DMS53 treated with DMSO at 0.1 percent for 48 hours (cell line): ENCODE measurements at regions not wholly inside any gene's neighbourhood (a gene's known extent, or its start where the extent isn't known, plus 50 kb on each side); places are given as distances from the start of the nearest gene placed in this dataset.

ENCODE experiments used
- DNase-seq: peaks from one replicate; lab custom pipeline; 2025; ENCODE audit not compliant: unreplicated experiment; lab: John Stamatoyannopoulos, UW

GRCh38 chr18:28712172-28712571, 535.2 kb upstream of the CDH2 start:
- DNase-seq = no peak

- no peak for DNase-seq
These were observed 534.2 kb upstream of the CDH2 start for GRCh38 chr18:28711096-28711495.

- DNase-seq = no peak
These were observed 530.1 kb upstream of the CDH2 start for GRCh38 chr18:28707006-28707405.

GRCh38 chr18:28706397-28706796, 529.5 kb upstream of the CDH2 start:
- no peak for DNase-seq

GRCh38 chr18:28705482-28705881, 528.6 kb upstream of the CDH2 start:
- DNase-seq = no peak

- DNase-seq = no peak
These were observed 515.4 kb upstream of the CDH2 start for GRCh38 chr18:28692337-28692736.

- DNase-seq = no peak
These were observed 514.5 kb upstream of the CDH2 start for GRCh38 chr18:28691496-28691840.

- DNase-seq = no peak
These were observed 514.0 kb upstream of the CDH2 start for GRCh38 chr18:28690836-28691495.

- no peak for DNase-seq
These were observed 513.2 kb upstream of the CDH2 start for GRCh38 chr18:28690100-28690499.

- DNase-seq = no peak
These were observed 512.7 kb upstream of the CDH2 start for GRCh38 chr18:28689588-28689987.

- DNase-seq = no peak
These were observed 507.9 kb upstream of the CDH2 start for GRCh38 chr18:28684746-28685355.

GRCh38 chr18:28682912-28683311, 506.0 kb upstream of the CDH2 start:
- DNase-seq = no peak

- DNase-seq = no peak
These were observed 492.2 kb upstream of the CDH2 start for GRCh38 chr18:28669165-28669564.

GRCh38 chr18:28666216-28666615, 489.3 kb upstream of the CDH2 start:
- no peak for DNase-seq

- DNase-seq = no peak
These were observed 481.0 kb upstream of the CDH2 start for GRCh38 chr18:28657961-28658360.

- no peak for DNase-seq
These were observed 475.7 kb upstream of the CDH2 start for GRCh38 chr18:28652654-28653053.

GRCh38 chr18:28651298-28651697, 474.4 kb upstream of the CDH2 start:
- no peak for DNase-seq

GRCh38 chr18:28650860-28651259, 473.9 kb upstream of the CDH2 start:
- DNase-seq = no peak

- no peak for DNase-seq
These were observed 471.0 kb upstream of the CDH2 start for GRCh38 chr18:28647961-28648360.

GRCh38 chr18:28637897-28638296, 461.0 kb upstream of the CDH2 start:
- DNase-seq = no peak

- no peak for DNase-seq
These were observed 458.6 kb upstream of the CDH2 start for GRCh38 chr18:28635530-28635929.

- no peak for DNase-seq
These were observed 449.8 kb upstream of the CDH2 start for GRCh38 chr18:28626756-28627155.

- no peak for DNase-seq
These were observed 431.1 kb upstream of the CDH2 start for GRCh38 chr18:28607991-28608390.
